ENCODE measurements at regions not wholly inside any gene's neighbourhood (a gene's known extent, or its start where the extent isn't known, plus 50 kb on each side); places are given as distances from the start of the nearest gene placed in this dataset.

- H2AFZ ChIP-seq (ENCODE audit: low read length) = no peak overlapping the region
- H3K14ac ChIP-seq (ENCODE audit: insufficient read depth, low read length) = no peak overlapping the region
- H3K18ac ChIP-seq (ENCODE audit: insufficient read length, low read depth, low read length) = no peak overlapping the region
- H3K9me3 ChIP-seq (ENCODE audit: control insufficient read depth, low read depth, low read length) = no peaks in the 10 kb centered on the region
- no peaks in the 10 kb centered on the region; a peak in 1 of 5 replicates for H3K9me3 Mint-ChIP-seq
- no peak overlapping the region for H2BK15ac ChIP-seq (ENCODE audit: low read depth, low read length)
- no peak overlapping the region for H3K4me3 Mint-ChIP-seq
- no peaks in the 10 kb centered on the region for H4K20me1 ChIP-seq (ENCODE audit: control insufficient read depth, insufficient read depth, insufficient read length)
- no peaks in the 10 kb centered on the region for H3K36me3 Mint-ChIP-seq (ENCODE audit: insufficient read depth in 1 of 3, low read depth in 3 of 3)
- no peaks in the 10 kb centered on the region for H3K79me1 ChIP-seq (ENCODE audit: insufficient read depth, low read depth, low read length, poor library complexity, severe bottlenecking)
- no peak overlapping the region for H3T11ph ChIP-seq (ENCODE audit: low read length)
- no peak overlapping the region for H2BK12ac ChIP-seq (ENCODE audit: insufficient read length, low read depth, low read length)
- no peak overlapping the region for H4K5ac ChIP-seq (ENCODE audit: insufficient read length, low read depth, low read length)
- H3K4me2 ChIP-seq (ENCODE audit: insufficient read depth, insufficient read length, low read length) = no peak overlapping the region
- no peaks in the 10 kb centered on the region for H3K27me3 ChIP-seq (ENCODE audit: insufficient read depth, low read length)
- H3K4me1 Mint-ChIP-seq = peaks cover 0 to 6% of the 10 kb centered on the region in 2 experiments; a peak in 3 of 4 replicates
- no peaks in the 10 kb centered on the region for H3K27me3 Mint-ChIP-seq (ENCODE audit: low read depth)
- H3K23me2 ChIP-seq (ENCODE audit: insufficient read length, low read depth, low read length, poor library complexity, severe bottlenecking) = no peaks in the 10 kb centered on the region
- H3K4me1 ChIP-seq (ENCODE audit: insufficient read depth, low read length) = no peaks in the 10 kb centered on the region
- no CpG with 5 or more reads among the region's 2 CpGs for WGBS (ENCODE audit: extremely low coverage, insufficient read length, low lambda C conversion rate)
- TF ChIP-seq, protein P1, sequence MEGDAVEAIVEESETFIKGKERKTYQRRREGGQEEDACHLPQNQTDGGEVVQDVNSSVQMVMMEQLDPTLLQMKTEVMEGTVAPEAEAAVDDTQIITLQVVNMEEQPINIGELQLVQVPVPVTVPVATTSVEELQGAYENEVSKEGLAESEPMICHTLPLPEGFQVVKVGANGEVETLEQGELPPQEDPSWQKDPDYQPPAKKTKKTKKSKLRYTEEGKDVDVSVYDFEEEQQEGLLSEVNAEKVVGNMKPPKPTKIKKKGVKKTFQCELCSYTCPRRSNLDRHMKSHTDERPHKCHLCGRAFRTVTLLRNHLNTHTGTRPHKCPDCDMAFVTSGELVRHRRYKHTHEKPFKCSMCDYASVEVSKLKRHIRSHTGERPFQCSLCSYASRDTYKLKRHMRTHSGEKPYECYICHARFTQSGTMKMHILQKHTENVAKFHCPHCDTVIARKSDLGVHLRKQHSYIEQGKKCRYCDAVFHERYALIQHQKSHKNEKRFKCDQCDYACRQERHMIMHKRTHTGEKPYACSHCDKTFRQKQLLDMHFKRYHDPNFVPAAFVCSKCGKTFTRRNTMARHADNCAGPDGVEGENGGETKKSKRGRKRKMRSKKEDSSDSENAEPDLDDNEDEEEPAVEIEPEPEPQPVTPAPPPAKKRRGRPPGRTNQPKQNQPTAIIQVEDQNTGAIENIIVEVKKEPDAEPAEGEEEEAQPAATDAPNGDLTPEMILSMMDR (conservative IDR thresholded peaks at IDR 0.05) = no peak
- no peak overlapping the region for H4K8ac ChIP-seq (replicated peaks; ENCODE audit: insufficient read length, low read depth, low read length)
- DNase-seq = no peak
- no peak overlapping the region for H2AK5ac ChIP-seq (ENCODE audit: insufficient read length, low read length)
- no peak overlapping the region for H3K9ac ChIP-seq (ENCODE audit: extremely low read depth, insufficient read length, low read length)
- H3K4ac ChIP-seq (ENCODE audit: low read depth, low read length) = no peak overlapping the region
- no peak overlapping the region for H2BK120ac ChIP-seq (ENCODE audit: low read depth, low read length, poor library complexity, severe bottlenecking)
- H3K23ac ChIP-seq (ENCODE audit: insufficient read length, low read depth, low read length) = no peak overlapping the region
- no peak overlapping the region for H3K56ac ChIP-seq (ENCODE audit: insufficient read length, low read depth, low read length)
- H2BK5ac ChIP-seq (ENCODE audit: insufficient read length, low read length) = no peak overlapping the region
- no peak overlapping the region for H2BK20ac ChIP-seq (ENCODE audit: low read depth, low read length, poor library complexity, severe bottlenecking)
- no peaks in the 10 kb centered on the region for H3K79me2 ChIP-seq (ENCODE audit: insufficient read depth, low read length)
- 0 out of 7 replicates have a peak overlapping the region, but pooled peaks of 1 of the 3 experiments have one; percentile 13 for H3K27ac Mint-ChIP-seq
- no peak overlapping the region for H3K27ac ChIP-seq (ENCODE audit: insufficient read length, low read depth, low read length)
- H4K91ac ChIP-seq (ENCODE audit: insufficient read length, low read depth, low read length) = no peak overlapping the region
These were observed 225.4 kb downstream of the DKK1 start for GRCh38 chr10:52539463-52539862.
